HepG2 (cell line): ENCODE measurements at regions not wholly inside any gene's neighbourhood (a gene's known extent, or its start where the extent isn't known, plus 50 kb on each side); places are given as distances from the start of the nearest gene placed in this dataset.

Experiments
- ATAC-seq: fragments of 200-7000 bp; cut with Tn5 transposase; 3 replicates; pipeline ENCODE4 v1.9.1; 2020; ENCODE audit warnings: mild to moderate bottlenecking, moderate library complexity
- BruUV-seq: library from RNA; stranded (reverse); fragments of 400-500 nt; replicated peaks from 2 replicates; lab custom pipeline; 2021; lab: Mats Ljungman, UMichigan
- CTCF ChIA-PET: fragments of 300-600 bp; formaldehyde crosslinking; extraction: SDS; loops from one replicate; lab custom pipeline; 2021; ENCODE audit warnings: low total read pairs, inconsistent platforms, low intra/inter-chr PET ratio; lab: Yijun Ruan, JAX
- POLR2A ChIA-PET: fragments of 350-600 bp; sonication (Branson Sonifier 250); formaldehyde crosslinking; loops from one replicate; lab custom pipeline; 2020; ENCODE audit warnings: antibody characterized with exemption, inconsistent platforms; lab: Yijun Ruan, JAX
- DNase-seq: peaks from one replicate; pipeline ENCODE4 v3.0.0-alpha.2; 2015; ENCODE audit warnings: low spot score
- FAIRE-seq: peaks from 3 replicates; lab custom pipeline; 2011; peaks lifted over from hg19 to GRCh38; lab: Jason Lieb, UNC
- H2AFZ ChIP-seq: one replicate; pipeline ENCODE4 v1.6.1; 2011; ENCODE audit warnings: low read length, inconsistent platforms
- H3K27ac ChIP-seq: fragments of 300-600 bp; 3 replicates; pipeline ENCODE4 v1.8.0; 2011; ENCODE audit warnings: mixed run types, mild to moderate bottlenecking, mixed read lengths, low read length, inconsistent platforms; ENCODE audit not compliant: insufficient read depth; ENCODE audit errors: extremely low read length
- H3K27me3 ChIP-seq, 2 experiments: fragments of 200-600 bp in 1 of 2; 2 replicates in 1 of 2; 3 replicates in 1 of 2; pipeline versions ENCODE4 v1.6.0 to v1.8.0; 2011; ENCODE audit warnings: low read length in 2 of 2, mild to moderate bottlenecking in 2 of 2, moderate library complexity in 2 of 2, inconsistent platforms in 1 of 2; ENCODE audit not compliant: insufficient read depth in 2 of 2, control insufficient read depth in 1 of 2
- H3K36me3 ChIP-seq, 2 experiments: fragments of 200-600 bp in 1 of 2; replicated peaks in 1 of 2; 2 replicates in 1 of 2; 3 replicates in 1 of 2; pipeline versions ENCODE4 v1.5.1 to v1.8.0; 2011; ENCODE audit warnings: low read length in 2 of 2, inconsistent platforms in 1 of 2; ENCODE audit not compliant: insufficient read depth in 2 of 2, control insufficient read depth in 1 of 2
- H3K4me1 ChIP-seq: 2 replicates; pipeline ENCODE4 v1.5.1; 2012; ENCODE audit warnings: low read length, inconsistent platforms; ENCODE audit not compliant: insufficient read depth
- H3K4me2 ChIP-seq: 2 replicates; pipeline ENCODE4 v1.6.0; 2011; ENCODE audit warnings: low read depth, low read length, inconsistent platforms
- H3K4me3 ChIP-seq, 3 experiments: fragments of 200-600 bp in 1 of 3; sonication (generic), shearing (Covaris generic) in 1 of 3; replicated peaks in 1 of 3; 2 replicates each; pipeline ENCODE4 v1.5.1; 2011 to 2016; ENCODE audit warnings: low read length in 3 of 3, inconsistent platforms in 2 of 3, low read depth in 2 of 3, mild to moderate bottlenecking in 2 of 3, control low read depth in 1 of 3, mixed read lengths in 1 of 3; ENCODE audit not compliant: insufficient read depth in 1 of 3
- H3K79me2 ChIP-seq: one replicate; pipeline ENCODE4 v1.6.1; 2011; ENCODE audit warnings: low read length, inconsistent platforms; ENCODE audit not compliant: insufficient read depth
- H3K9ac ChIP-seq: 2 replicates; pipeline ENCODE4 v1.6.0; 2011; ENCODE audit warnings: mild to moderate bottlenecking, low read depth, low read length, inconsistent platforms; ENCODE audit not compliant: insufficient read depth
- H3K9me3 ChIP-seq: 2 replicates; pipeline ENCODE4 v1.5.1; 2012; ENCODE audit warnings: mild to moderate bottlenecking, low read length
- H4K20me1 ChIP-seq: 2 replicates; pipeline ENCODE4 v1.6.0; 2011; ENCODE audit warnings: inconsistent platforms, mild to moderate bottlenecking, low read length, moderate library complexity; ENCODE audit not compliant: insufficient read depth
- HMG20B ChIP-seq: conservative IDR thresholded peaks from 2 replicates; pipeline ENCODE4 v1.6.1; 2016; ENCODE audit warnings: missing genetic modification reagents, missing compliant biosample characterization
- KDM1A ChIP-seq: IDR thresholded peaks from 2 replicates; pipeline ENCODE4 v1.6.1; 2016; ENCODE audit warnings: missing compliant biosample characterization
- ZFX ChIP-seq: sonication (generic); formaldehyde crosslinking; IDR thresholded peaks from 2 replicates; pipeline ENCODE4 v1.4.0; 2020; ENCODE audit warnings: mild to moderate bottlenecking, low read depth, missing genetic modification reagents, moderate library complexity
- ZNF740 ChIP-seq: sonication (generic); formaldehyde crosslinking; IDR thresholded peaks from 2 replicates; pipeline ENCODE4 v1.4.0; 2020; ENCODE audit warnings: missing genetic modification reagents
- WGBS: methylation state at CpG from one replicate; pipeline ENCODE4 v1.1.6; 2017; ENCODE audit warnings: low lambda C conversion rate; 5-methylcytosine and 5-hydroxymethylcytosine counted together
- in situ Hi-C: cut with HindIII; loops from 2 replicates; pipeline ENCODE4 v1.10.0; 2017; ENCODE audit warnings: low pct_unique_long_range_greater_than_20kb; ENCODE audit not compliant: extremely low pct_ligation_motif_present
- intact Hi-C: fragments of 100-400 bp; cut with micrococcal nuclease; formaldehyde crosslinking; loops from one replicate; pipeline ENCODE4 v1.10.0; 2022; ENCODE audit not compliant: unreplicated experiment
- TF ChIP-seq, protein P1 (sequence below): sonication (generic); formaldehyde crosslinking; IDR thresholded peaks from 2 replicates; pipeline ENCODE4 v1.5.1; 2020; ENCODE audit warnings: missing genetic modification reagents, mild to moderate bottlenecking, borderline replicate concordance
- TF ChIP-seq, protein P2 (sequence below): sonication (generic); formaldehyde crosslinking; conservative IDR thresholded peaks from 2 replicates; pipeline ENCODE4 v1.4.0; 2020; ENCODE audit warnings: mild to moderate bottlenecking, missing genetic modification reagents, moderate library complexity

DNA sequence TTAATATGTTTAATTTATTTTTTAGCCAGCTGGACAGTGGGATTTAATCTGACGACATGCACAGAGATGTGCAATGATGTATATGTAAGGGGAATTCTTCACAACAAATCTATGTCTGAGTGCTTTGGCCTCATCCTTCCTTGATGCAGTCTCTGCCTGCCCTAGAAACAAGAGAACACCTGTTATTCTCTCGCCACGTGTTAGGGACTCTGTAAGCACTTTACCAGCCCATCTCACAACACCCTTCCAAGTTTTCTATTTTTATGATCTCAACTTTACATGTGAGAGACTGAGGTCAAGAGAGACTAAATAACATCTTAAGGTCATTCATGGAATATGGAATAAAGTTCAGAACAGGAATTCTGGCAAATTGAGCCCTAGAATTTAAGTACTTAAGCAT, 123.0 kb upstream of the GAS1 start:
- ChIA-PET POLR2A (no interaction called here), CTCF (no interaction called here)
- no peak for DNase-seq
- no peak for FAIRE-seq
- no peaks in the 10 kb centered on the region for H3K27me3 ChIP-seq
- H3K4me2 ChIP-seq: no peak overlapping the region
- H3K36me3 ChIP-seq: no peaks in the 10 kb centered on the region
- no peaks in the 10 kb centered on the region for H3K9me3 ChIP-seq
- in situ Hi-C loops: no loop called here
- no peaks in the 10 kb centered on the region for H4K20me1 ChIP-seq
- intact Hi-C loops: no loop called here
- H3K27ac ChIP-seq: no peak overlapping the region
- no peak for ATAC-seq
- H3K4me1 ChIP-seq: no peaks in the 10 kb centered on the region
- BruUV-seq: no TSS peak
- TF ChIP-seq KDM1A (CRISPR knock-in tag) (no peak), ZNF740 (no peak), HMG20B (no peak), ZFX (CRISPR knock-in tag) (no peak)
- TF ChIP-seq, protein P1, sequence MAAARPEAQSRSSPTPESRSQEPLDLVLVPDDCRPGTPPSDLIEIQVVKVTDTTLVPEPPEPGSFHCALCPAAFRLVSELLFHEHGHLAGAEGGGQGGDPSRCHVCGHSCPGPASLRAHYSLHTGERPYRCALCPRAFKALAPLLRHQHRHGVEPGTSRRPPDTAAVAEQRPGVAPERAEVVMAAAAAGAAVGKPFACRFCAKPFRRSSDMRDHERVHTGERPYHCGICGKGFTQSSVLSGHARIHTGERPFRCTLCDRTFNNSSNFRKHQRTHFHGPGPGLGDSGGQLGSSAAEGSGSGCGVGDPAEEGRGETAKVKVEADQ (CRISPR knock-in tag): no peak
- TF ChIP-seq, protein P2, sequence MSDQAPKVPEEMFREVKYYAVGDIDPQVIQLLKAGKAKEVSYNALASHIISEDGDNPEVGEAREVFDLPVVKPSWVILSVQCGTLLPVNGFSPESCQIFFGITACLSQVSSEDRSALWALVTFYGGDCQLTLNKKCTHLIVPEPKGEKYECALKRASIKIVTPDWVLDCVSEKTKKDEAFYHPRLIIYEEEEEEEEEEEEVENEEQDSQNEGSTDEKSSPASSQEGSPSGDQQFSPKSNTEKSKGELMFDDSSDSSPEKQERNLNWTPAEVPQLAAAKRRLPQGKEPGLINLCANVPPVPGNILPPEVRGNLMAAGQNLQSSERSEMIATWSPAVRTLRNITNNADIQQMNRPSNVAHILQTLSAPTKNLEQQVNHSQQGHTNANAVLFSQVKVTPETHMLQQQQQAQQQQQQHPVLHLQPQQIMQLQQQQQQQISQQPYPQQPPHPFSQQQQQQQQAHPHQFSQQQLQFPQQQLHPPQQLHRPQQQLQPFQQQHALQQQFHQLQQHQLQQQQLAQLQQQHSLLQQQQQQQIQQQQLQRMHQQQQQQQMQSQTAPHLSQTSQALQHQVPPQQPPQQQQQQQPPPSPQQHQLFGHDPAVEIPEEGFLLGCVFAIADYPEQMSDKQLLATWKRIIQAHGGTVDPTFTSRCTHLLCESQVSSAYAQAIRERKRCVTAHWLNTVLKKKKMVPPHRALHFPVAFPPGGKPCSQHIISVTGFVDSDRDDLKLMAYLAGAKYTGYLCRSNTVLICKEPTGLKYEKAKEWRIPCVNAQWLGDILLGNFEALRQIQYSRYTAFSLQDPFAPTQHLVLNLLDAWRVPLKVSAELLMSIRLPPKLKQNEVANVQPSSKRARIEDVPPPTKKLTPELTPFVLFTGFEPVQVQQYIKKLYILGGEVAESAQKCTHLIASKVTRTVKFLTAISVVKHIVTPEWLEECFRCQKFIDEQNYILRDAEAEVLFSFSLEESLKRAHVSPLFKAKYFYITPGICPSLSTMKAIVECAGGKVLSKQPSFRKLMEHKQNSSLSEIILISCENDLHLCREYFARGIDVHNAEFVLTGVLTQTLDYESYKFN: no peak
- no peak overlapping the region for H3K9ac ChIP-seq
- H2AFZ ChIP-seq: no peak overlapping the region
- no peaks in the 10 kb centered on the region for H3K79me2 ChIP-seq
- 9% methylated on average over 3 of the region's 3 CpGs for WGBS
- H3K4me3 ChIP-seq: no peak overlapping the region
